Chondrocyte (in vitro differentiated cells): ENCODE measurements at regions not wholly inside any gene's neighbourhood (a gene's known extent, or its start where the extent isn't known, plus 50 kb on each side); places are given as distances from the start of the nearest gene placed in this dataset.

Experiments used
- DNase-seq: peaks from one replicate; pipeline ENCODE4 v3.0.0; 2021; ENCODE audit warnings: mixed read lengths, low spot score
- H3K27ac Mint-ChIP-seq: one replicate; pipeline ENCODE4 v1.8.0; 2021; ENCODE audit warnings: mild to moderate bottlenecking, moderate library complexity, mixed read lengths; ENCODE audit not compliant: unreplicated experiment
- H3K27me3 Mint-ChIP-seq: 2 replicates; pipeline ENCODE4 v1.8.0; 2021; ENCODE audit warnings: low read depth, mixed read lengths
- H3K36me3 Mint-ChIP-seq: 2 replicates; pipeline ENCODE4 v1.8.0; 2021; ENCODE audit warnings: low read depth, mixed read lengths
- H3K4me1 Mint-ChIP-seq: 2 replicates; pipeline ENCODE4 v1.8.0; 2021; ENCODE audit warnings: low read depth, mild to moderate bottlenecking, mixed read lengths
- H3K4me3 Mint-ChIP-seq: one replicate; pipeline ENCODE4 v1.8.0; 2021; ENCODE audit warnings: mild to moderate bottlenecking, moderate library complexity, mixed read lengths; ENCODE audit not compliant: unreplicated experiment
- H3K9me3 Mint-ChIP-seq: 2 replicates; pipeline ENCODE4 v1.8.0; 2021; ENCODE audit warnings: low read depth, mixed read lengths
- TF ChIP-seq, protein P1 (sequence below): fragments of 200-600 bp; sonication (generic); IDR thresholded peaks from 2 replicates; pipeline ENCODE4 v1.5.0; 2021; ENCODE audit warnings: antibody characterized with exemption, mild to moderate bottlenecking, moderate library complexity

DNA sequence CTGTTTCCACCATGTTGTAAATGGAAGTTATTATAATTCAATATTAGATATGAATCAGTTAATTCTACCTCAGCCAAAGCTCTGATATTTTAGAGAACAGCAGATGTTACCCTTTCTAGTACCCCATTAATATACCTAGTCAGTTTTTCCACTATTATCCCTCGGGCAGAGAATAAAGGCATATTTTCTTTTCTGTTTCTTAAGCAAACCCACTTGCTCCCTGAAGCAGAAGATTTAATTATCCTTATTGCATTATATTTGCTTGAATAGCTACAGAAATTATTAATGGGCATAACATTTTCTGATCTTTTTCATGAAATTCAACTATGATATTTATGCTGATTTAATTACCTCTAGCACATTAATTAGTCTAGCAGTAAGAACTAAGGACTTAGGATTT lies 832.9 kb upstream of the FBXO33 start:
- no peaks in the 10 kb centered on the region for H3K9me3 Mint-ChIP-seq
- TF ChIP-seq, protein P1, sequence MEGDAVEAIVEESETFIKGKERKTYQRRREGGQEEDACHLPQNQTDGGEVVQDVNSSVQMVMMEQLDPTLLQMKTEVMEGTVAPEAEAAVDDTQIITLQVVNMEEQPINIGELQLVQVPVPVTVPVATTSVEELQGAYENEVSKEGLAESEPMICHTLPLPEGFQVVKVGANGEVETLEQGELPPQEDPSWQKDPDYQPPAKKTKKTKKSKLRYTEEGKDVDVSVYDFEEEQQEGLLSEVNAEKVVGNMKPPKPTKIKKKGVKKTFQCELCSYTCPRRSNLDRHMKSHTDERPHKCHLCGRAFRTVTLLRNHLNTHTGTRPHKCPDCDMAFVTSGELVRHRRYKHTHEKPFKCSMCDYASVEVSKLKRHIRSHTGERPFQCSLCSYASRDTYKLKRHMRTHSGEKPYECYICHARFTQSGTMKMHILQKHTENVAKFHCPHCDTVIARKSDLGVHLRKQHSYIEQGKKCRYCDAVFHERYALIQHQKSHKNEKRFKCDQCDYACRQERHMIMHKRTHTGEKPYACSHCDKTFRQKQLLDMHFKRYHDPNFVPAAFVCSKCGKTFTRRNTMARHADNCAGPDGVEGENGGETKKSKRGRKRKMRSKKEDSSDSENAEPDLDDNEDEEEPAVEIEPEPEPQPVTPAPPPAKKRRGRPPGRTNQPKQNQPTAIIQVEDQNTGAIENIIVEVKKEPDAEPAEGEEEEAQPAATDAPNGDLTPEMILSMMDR: no peak
- no peaks in the 10 kb centered on the region for H3K36me3 Mint-ChIP-seq
- H3K4me3 Mint-ChIP-seq: no peak overlapping the region
- no peak overlapping the region for H3K27ac Mint-ChIP-seq
- no peak for DNase-seq
- H3K27me3 Mint-ChIP-seq: no peaks in the 10 kb centered on the region
- no peaks in the 10 kb centered on the region for H3K4me1 Mint-ChIP-seq

GRCh38 chr14:40252817-40253447 lies 820.7 kb upstream of the FBXO33 start:
- Mint-ChIP-seq H3K9me3 (no peaks in the 10 kb centered on the region), H3K36me3 (no peaks in the 10 kb centered on the region), H3K4me1 (no peaks in the 10 kb centered on the region), H3K27ac (no peak overlapping the region), H3K27me3 (peaks cover 1% of the 10 kb centered on the region), H3K4me3 (no peak overlapping the region)
- TF ChIP-seq, protein P1: no peak
- DNase-seq: no peak

GRCh38 chr14:40248671-40249070 lies 816.4 kb upstream of the FBXO33 start:
- no peak for DNase-seq
- Mint-ChIP-seq H3K4me3 (no peak overlapping the region), H3K27me3 (peaks cover 6% of the 10 kb centered on the region), H3K9me3 (no peaks in the 10 kb centered on the region), H3K4me1 (no peaks in the 10 kb centered on the region), H3K36me3 (no peaks in the 10 kb centered on the region), H3K27ac (no peak overlapping the region)
- TF ChIP-seq, protein P1: no peak

DNA sequence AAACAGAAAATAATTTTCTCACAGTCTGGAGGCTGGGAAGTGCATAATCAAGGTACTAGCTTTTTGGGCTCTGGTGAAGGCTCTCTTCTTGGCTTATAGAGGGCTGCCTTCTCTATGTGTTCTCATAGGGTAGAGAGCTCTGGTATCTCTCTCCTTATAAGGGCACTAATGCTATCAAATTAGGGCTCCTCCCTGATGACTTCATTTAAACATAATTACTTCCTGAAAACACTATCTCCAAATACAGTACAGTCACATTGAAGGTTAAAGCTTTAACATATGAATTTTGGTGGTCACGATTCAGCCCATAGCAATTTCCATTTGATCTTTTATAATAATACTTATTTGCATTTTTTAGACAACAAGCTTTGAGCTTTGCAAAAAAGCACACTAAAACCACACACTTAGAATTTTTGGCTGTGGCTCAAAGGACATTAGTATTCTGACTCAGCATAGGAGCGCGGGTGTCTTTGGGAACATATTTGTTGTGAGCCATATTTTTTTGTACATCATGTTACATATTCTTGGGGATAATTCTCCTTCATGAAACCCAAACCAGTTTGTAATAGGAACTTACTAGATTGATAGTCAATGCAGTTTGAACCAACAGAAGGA lies 808.1 kb upstream of the FBXO33 start:
- Mint-ChIP-seq H3K4me1 (no peaks in the 10 kb centered on the region), H3K27ac (no peak overlapping the region), H3K9me3 (peaks cover under 1% of the 10 kb centered on the region), H3K27me3 (no peaks in the 10 kb centered on the region), H3K4me3 (no peak overlapping the region), H3K36me3 (no peaks in the 10 kb centered on the region)
- no peak for DNase-seq
- TF ChIP-seq, protein P1: no peak

DNA sequence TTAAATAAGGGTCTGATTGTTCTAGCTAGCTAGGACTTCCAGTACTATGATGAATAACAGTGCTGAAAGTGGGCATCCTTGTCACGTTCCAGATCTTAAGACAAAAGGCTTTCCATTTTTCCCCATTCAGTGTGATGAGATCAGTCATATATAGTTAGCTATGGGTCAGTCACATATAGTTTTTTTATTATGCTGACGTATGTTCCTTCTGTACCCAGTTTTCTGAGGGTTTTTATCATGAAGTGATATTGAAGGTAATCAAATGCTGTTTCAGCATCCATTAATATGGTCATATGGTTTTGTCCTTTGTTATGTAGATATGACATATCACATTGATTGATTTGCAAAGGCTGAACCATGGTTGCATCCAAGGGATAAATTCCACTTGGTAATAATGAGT lies 800.1 kb upstream of the FBXO33 start:
- no peaks in the 10 kb centered on the region for H3K4me1 Mint-ChIP-seq
- H3K36me3 Mint-ChIP-seq: no peaks in the 10 kb centered on the region
- H3K27ac Mint-ChIP-seq: no peak overlapping the region
- peaks cover 11% of the 10 kb centered on the region for H3K9me3 Mint-ChIP-seq
- TF ChIP-seq, protein P1: no peak
- DNase-seq: no peak
- H3K27me3 Mint-ChIP-seq: no peaks in the 10 kb centered on the region
- H3K4me3 Mint-ChIP-seq: no peak overlapping the region
